ENCODE measurements at regions not wholly inside any gene's neighbourhood (a gene's known extent, or its start where the extent isn't known, plus 50 kb on each side); places are given as distances from the start of the nearest gene placed in this dataset.

DNA sequence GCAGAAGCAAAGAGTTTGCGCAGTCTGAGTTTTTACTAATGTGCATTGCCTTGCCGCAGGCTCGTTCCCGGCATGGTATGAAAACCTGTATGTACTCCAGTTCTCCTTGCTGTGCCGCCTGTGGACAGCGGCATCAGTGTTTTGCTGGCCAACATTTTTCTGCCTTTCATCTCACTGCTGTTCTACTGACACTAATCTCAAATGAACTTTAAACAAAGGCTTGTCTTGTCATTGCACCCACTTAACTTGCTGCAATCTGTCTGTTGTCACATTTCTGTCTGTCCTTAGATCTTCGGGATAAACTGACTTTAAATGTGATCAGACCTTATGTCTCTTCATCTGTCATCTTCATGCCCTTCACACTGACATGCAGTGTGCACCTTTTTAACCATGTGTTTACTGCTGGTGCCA lies 71.7 kb upstream of the ZNRF2 start:
- no peak for FAIRE-seq

DNA sequence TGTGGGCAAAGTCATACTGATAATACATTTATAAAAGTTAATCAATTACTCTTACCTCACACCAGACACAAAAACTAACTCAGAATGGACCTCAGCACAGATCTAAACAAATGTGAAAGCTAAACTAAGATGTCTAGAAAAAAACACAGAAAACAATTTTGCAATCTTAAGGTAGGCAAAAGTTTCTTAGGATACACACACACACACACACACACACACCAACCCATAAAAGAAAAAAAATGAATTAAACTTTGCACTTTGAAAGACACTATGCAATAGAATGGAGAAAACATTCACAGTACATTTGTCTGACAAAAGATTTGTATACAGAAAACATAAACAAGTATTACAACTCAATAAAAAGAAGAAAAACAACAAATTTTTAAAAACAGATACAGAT lies 70.8 kb upstream of the ZNRF2 start:
- peak; percentile 53 for FAIRE-seq

DNA sequence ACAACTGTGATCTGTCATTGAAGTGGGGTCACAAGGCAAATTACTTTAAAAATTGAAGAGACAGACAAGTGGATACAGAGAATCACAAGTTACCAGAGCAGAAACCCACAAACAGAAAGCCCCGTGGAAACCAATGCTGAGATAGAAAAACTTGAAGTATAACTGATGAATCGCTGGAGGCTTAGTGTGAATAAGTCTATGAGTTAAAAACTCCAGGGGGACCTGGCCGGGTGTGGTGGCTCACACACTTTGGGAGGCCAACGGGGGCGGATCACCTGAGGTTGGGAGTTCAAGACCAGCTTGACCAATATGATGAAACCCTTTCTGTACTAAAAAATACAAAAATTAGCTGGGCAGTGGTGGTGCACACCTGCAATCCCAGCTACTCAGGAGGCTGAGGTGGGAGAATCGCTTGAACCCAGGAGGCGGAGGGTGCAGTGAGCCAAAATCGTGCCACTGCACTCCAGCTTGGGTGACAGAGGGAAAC lies 69.7 kb upstream of the ZNRF2 start:
- FAIRE-seq, result no peak

DNA sequence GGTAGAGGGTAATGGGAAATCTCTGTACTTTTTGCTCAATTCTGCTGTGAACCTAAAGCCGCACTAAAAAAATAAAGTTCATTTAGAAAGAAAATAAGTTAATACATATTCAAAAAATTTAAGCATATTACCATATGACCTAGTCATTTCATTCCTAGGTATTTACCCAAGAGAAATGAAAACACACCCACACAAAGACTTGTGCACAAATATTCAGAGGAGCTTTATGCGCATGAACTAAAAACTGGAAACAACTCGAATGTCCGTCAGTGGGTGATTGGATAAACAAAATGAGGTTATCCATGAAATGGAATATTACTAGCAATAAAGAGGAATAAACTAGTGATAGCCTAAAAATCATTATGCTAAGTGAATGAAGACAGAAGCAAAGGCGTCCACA lies 62.6 kb upstream of the ZNRF2 start:
- FAIRE-seq, result no peak

DNA sequence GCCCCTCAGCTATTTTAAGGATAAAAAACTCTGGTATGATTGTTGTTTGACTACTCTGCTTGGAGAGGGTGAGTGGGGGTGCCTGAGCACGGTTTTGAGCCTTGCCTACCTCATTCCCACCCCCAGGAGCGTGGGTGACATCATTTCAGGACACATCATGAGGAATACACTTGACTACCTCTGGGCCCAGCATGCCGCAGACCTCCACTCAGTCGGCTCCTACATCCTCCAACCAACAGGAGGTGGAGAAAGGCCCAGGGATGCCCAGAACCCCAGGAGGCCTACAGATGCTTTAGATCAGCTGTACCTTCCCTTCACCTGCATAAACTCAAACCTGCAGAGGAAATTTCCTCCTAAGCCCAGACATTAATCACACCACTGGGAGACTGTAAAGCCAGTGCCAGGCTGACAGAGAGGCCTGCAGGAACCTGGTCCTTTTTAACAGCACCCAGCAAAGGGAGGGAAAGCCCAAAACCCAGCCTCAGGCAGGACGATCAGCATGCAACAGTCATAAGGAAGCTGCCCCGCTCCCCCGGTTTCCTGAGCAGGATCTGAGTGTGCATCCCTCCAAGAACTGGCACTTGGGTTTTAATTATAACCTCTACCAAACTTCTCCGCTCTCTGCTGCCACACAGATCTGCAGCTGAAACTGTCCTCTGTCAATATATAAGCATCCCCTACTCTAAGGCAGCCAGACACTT lies 61.7 kb upstream of the ZNRF2 start:
- no peak for FAIRE-seq

DNA sequence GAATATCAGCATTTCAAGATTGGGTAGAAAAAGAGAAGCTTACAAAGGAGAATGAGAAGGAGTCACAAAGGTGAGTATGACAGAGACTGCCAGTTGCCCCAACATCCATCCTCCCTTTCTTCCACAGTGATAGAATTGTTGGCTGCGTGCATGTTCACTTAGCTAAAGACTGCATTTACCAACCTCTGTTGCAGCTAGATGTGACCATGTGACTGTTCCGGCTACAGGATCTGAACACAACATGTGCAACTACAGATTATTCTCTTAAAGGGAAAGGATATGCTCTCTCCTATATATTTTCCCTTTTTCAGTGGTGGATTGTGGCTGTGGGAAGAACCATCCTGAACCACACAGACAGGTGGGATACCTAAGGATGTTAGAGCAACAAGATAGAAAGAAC lies 60.5 kb upstream of the ZNRF2 start:
- FAIRE-seq, result no peak

DNA sequence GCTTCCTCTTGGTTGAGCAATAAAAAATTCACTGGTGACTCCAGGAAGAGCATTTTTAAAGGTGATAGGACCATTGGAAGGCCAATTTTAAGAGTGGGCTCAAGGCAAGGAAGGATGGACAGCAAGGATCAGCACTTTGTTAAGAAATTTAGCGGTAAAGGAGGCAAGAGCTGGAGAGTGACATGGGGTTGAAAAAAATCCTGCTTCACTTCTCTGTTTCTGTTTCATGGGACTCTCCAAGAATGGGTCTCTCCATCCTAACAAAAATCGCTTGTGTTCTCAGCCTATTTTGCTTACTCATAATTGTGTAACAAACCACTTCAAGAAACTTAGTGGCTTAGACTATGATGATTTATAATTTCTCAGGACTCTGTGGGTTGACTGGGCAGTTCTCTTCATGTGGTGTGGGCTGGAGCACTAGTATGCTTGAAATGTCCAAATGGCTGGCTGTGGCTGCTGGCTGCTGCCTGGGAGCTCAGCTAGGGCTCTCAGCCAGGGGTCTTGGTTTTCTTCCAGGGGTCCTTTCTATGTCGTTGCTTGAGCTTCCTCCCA lies 59.8 kb upstream of the ZNRF2 start:
- no peak for FAIRE-seq

DNA sequence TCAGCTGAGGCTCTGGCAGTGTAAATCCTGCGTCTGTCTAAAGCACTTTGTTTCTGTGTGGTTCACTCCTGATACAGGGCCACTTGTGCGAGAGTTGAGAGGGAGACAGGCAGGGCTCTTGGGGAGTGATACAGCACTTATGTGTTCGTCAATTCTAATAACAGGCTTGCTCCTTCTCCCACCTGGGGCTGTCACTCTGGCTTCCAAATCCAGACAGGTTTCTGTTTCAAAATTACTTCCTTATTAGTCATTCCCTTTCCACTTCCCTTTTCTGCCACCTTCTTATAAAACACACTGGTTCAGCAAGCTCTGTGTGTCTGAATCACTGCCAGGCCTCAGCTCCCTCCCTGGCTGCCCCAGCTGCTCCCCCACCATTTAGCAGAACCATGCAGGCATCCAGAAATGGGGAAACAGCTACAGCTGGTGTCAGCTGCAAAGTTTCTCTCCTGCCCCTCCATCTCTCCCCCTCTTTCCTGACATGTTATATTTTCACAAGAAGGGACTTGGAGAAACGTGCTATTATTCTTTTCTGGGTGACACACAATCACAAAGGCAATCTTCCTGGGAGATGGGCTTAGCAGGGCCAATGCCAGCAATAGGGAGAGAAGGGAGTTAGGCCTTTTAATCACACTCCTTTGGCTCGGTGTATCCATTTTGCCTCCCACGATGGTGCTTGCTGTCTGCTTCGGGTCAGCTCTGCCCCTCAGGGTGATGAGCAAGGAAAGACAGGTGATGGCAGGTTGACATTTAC lies 58.4 kb upstream of the ZNRF2 start:
- no peak for FAIRE-seq

DNA sequence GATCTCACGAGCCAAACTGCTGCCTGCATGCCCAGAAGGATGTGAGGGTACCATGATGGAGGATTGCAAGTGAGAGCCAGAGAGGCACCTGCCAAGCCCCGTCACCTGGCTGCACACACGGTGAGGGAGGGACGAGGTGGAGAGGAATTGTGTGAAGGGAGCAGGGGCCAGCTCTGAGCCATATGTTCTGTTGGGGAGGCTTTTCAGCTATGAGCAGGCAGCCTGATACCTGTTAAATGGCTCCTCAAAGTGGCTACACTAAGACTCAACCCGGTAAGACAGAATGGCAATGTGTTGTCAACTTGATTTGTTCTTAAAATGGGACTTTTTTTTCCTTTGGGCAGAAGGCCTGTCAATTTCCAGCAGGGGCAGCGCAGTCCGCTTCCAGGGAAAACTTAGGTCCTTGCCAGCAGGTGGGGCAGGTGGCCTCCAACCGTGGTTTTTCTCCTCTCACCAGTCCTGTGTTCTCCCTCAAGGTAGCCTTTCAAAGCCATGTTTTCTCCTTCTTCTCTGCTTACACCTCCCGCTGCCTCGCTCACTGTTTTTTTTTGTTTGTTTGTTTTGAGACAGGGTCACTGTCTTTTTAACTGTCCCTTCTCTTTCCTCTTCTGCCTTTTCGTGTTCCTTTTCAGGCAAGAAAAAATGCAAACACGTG lies 57.7 kb upstream of the ZNRF2 start:
- FAIRE-seq, result no peak

DNA sequence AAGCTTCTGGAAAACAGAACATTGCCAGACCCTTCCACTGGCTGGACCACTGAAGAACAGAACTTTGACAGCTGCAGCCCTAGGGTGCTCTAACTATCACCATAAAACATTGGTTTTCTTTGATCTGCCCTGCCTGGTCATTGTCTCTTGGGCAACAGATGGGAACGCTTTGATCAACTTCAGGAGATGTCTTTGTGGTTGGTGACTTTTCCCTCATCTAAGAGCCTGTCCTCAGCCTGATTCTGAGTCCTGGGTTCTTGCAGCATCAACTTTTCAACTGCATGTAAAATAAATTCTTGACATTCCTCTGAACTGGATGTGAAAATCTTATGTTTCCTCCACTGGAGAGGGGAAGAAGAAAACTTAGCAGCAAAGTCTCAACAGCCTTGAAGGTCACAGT lies 53.1 kb upstream of the ZNRF2 start:
- FAIRE-seq, result no peak

DNA sequence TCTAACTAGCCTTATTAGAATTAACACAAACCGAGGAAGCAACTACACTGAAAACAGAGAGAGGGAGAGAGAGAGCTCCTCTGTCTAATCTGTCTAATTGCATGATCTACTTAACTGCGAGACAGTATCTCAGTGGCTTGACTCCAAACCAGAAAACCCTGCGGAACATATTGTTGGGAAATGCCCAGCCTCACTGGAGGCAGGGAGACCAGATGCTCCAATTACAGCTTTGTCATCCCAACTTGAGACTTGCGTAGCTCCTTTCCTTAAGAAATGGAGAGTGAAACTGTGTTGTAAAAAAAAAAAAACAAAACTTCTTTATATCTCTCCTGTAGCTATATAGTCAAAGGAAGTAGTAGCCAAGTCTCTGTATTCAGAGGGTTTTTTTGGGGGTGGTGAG lies 52.0 kb upstream of the ZNRF2 start:
- FAIRE-seq, result no peak

All from A204.1 (cell line).